Gastrocnemius medialis (tissue), 4 donors: ENCODE measurements at regions not wholly inside any gene's neighbourhood (a gene's known extent, or its start where the extent isn't known, plus 50 kb on each side); places are given as distances from the start of the nearest gene placed in this dataset.

Experiments used
- ATAC-seq, 2 donors: fragments of 150-250 bp; one replicate each; pipeline ENCODE4 v1.9.1; 2016
- DNase-seq, 2 donors: peaks; one replicate each; pipeline ENCODE4 v3.0.0-alpha.2; 2019
- H3K27ac ChIP-seq, 4 donors: fragments of 200-600 bp; sonication (generic); 1 replicate in 1 of 4; 2 replicates in 3 of 4; pipeline ENCODE4 v1.5.1; 2016 to 2018; ENCODE audit warnings: mild to moderate bottlenecking in 2 of 4, moderate library complexity in 1 of 4
- H3K27me3 ChIP-seq, 3 donors: fragments of 200-600 bp; sonication (generic) in 2 of 3; 1 replicate in 1 of 3; 2 replicates in 2 of 3; pipeline versions ENCODE4 v1.5.1 to v1.6.0; 2016 to 2019; ENCODE audit warnings: mild to moderate bottlenecking in 1 of 3, moderate library complexity in 1 of 3
- H3K36me3 ChIP-seq, 2 donors: fragments of 200-600 bp; sonication (generic) in 1 of 2; one replicate each; pipeline ENCODE4 v1.5.1; 2017 to 2018
- H3K4me1 ChIP-seq, 2 donors: fragments of 200-600 bp; sonication (generic) in 1 of 2; one replicate each; pipeline ENCODE4 v1.5.1; 2016 to 2017; ENCODE audit warnings: mild to moderate bottlenecking in 2 of 2
- H3K4me3 ChIP-seq, 4 donors: fragments of 200-600 bp; sonication (generic) in 3 of 4; 1 replicate in 1 of 4; 2 replicates in 3 of 4; pipeline ENCODE4 v1.5.1; 2016 to 2019; ENCODE audit warnings: mild to moderate bottlenecking in 2 of 4
- H3K9me3 ChIP-seq, 3 donors: fragments of 200-600 bp; sonication (generic) in 2 of 3; 1 replicate in 1 of 3; 2 replicates in 2 of 3; pipeline ENCODE4 v1.5.1; 2016 to 2019
- POLR2A ChIP-seq, 2 donors: fragments of 450-650 bp; IDR thresholded peaks; one replicate each; pipeline ENCODE4 v1.6.1; 2017; ENCODE audit warnings: antibody characterized with exemption in 2 of 2, mild to moderate bottlenecking in 2 of 2, moderate library complexity in 2 of 2
- in situ Hi-C, 4 donors: fragments of 200-750 bp; cut with MboI; loops; one replicate each; pipeline versions ENCODE4 v1.15.0 to v1.8.0; 2017; ENCODE audit warnings: low sequenced_read_pairs in 4 of 4
- intact Hi-C: fragments of 100-400 bp; cut with DNase I; formaldehyde crosslinking; loops from one replicate; pipeline ENCODE4 v1.15.1; 2023; ENCODE audit warnings: low total_unique reads
- TF ChIP-seq, protein P1 (sequence below), 5 experiments: fragments of 450-650 bp in 3 of 5; fragments of 200-600 bp in 2 of 5; sonication (generic) in 2 of 5; IDR thresholded peaks in 4 of 5; conservative IDR thresholded peaks in 1 of 5; 1 replicate in 4 of 5; 2 replicates in 1 of 5; pipeline ENCODE4 v1.5.1; 2016 to 2019; ENCODE audit warnings: antibody characterized with exemption in 5 of 5, mild to moderate bottlenecking in 3 of 5, moderate library complexity in 3 of 5

DNA sequence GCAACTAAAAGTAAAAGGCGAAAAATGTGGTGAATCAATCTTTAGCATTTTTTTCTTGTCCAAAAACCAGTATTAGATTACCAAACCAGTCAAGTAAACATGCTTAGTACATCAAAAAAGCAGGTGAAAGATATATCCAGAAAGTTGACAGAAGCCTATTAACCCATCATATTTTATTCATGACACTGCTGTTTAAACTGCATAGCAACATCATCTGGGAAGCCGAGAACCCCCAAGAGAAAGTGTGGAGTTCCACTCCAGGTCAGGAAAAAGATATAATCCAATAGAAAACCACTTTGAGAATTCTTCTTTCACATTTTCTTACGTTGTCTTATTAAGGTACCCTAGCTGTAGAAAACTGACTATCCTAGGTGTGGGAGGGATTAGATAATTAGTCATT is 466.8 kb upstream of the CDH8 start:
- no peak for ATAC-seq
- no peaks in the 10 kb centered on the region for H3K27me3 ChIP-seq
- H3K4me1 ChIP-seq: no peaks in the 10 kb centered on the region
- in situ Hi-C loops (no loop called here), intact Hi-C loops (no loop called here)
- H3K9me3 ChIP-seq: no peaks in the 10 kb centered on the region
- no peaks in the 10 kb centered on the region for H3K36me3 ChIP-seq
- H3K4me3 ChIP-seq: no peak overlapping the region
- H3K27ac ChIP-seq: no peak overlapping the region
- DNase-seq: no peak
- TF ChIP-seq, protein P1, sequence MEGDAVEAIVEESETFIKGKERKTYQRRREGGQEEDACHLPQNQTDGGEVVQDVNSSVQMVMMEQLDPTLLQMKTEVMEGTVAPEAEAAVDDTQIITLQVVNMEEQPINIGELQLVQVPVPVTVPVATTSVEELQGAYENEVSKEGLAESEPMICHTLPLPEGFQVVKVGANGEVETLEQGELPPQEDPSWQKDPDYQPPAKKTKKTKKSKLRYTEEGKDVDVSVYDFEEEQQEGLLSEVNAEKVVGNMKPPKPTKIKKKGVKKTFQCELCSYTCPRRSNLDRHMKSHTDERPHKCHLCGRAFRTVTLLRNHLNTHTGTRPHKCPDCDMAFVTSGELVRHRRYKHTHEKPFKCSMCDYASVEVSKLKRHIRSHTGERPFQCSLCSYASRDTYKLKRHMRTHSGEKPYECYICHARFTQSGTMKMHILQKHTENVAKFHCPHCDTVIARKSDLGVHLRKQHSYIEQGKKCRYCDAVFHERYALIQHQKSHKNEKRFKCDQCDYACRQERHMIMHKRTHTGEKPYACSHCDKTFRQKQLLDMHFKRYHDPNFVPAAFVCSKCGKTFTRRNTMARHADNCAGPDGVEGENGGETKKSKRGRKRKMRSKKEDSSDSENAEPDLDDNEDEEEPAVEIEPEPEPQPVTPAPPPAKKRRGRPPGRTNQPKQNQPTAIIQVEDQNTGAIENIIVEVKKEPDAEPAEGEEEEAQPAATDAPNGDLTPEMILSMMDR (IDR thresholded peaks at IDR 0.05 in 4 of 5, conservative IDR thresholded peaks at IDR 0.05 in 1 of 5): no peak
- no peak for TF ChIP-seq POLR2A (IDR thresholded peaks at IDR 0.05)

DNA sequence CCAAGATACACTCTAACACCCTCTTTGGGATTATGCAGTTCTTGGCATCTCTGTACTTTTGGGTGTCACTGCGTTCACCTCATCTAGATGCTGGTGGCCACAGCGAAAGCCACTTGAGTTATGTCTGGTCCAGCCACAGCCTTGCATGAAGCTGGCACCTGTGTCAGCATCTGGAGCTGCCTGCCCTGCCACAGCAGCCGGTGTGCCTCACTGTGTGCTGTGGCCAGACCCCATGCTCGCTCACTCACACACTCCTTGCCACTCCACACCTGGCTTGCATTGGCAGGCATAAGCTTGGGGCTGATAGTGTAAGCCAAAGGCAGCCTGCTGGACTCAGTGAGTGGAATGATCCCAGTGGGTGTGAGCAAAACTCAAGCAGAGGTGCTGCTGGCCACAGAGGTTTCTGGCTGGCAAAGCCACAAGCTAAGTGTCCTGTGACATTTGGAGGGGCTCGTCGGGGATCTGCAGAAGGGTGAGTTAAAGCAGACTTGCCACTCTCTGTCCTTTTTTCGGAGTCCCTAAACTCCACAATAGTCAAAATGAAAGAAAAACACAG is 442.7 kb upstream of the CDH8 start:
- no peaks in the 10 kb centered on the region for H3K9me3 ChIP-seq
- no peak for TF ChIP-seq POLR2A (IDR thresholded peaks at IDR 0.05)
- TF ChIP-seq, protein P1 (IDR thresholded peaks at IDR 0.05 in 4 of 5, conservative IDR thresholded peaks at IDR 0.05 in 1 of 5): no peak
- no peak overlapping the region for H3K4me3 ChIP-seq
- no peaks in the 10 kb centered on the region for H3K36me3 ChIP-seq
- no peaks in the 10 kb centered on the region for H3K4me1 ChIP-seq
- in situ Hi-C loops: no loop called here
- intact Hi-C loops: no loop called here
- no peaks in the 10 kb centered on the region for H3K27me3 ChIP-seq
- no peak overlapping the region for H3K27ac ChIP-seq
- ATAC-seq (no peak), DNase-seq (no peak)

DNA sequence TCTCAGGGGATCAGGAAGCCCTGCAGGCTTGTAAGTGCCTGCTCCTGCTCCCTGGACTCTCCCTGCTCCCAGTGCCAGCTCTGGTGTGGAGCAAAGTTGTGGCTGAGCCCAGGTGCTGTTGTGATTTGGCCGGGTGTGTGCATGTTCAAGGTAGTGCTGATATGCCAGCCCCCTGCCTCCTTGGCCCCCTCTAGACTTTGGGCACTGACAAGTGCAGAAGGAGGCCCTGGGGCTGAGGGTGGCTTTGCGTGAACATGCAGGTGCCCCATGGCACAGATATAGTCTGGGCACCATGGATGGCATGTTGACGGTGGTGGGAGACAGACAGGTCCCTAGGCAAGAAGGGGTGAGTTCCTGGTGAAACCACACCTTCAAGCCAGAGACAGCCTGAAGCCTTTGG is 441.6 kb upstream of the CDH8 start:
- no peaks in the 10 kb centered on the region for H3K27me3 ChIP-seq
- no peak overlapping the region for H3K4me3 ChIP-seq
- DNase-seq (no peak), ATAC-seq (no peak)
- H3K9me3 ChIP-seq: no peaks in the 10 kb centered on the region
- no peaks in the 10 kb centered on the region for H3K4me1 ChIP-seq
- TF ChIP-seq, protein P1 (IDR thresholded peaks at IDR 0.05 in 4 of 5, conservative IDR thresholded peaks at IDR 0.05 in 1 of 5): no peak
- no peak for TF ChIP-seq POLR2A (IDR thresholded peaks at IDR 0.05)
- H3K27ac ChIP-seq: no peak overlapping the region
- H3K36me3 ChIP-seq: no peaks in the 10 kb centered on the region
- in situ Hi-C loops: no loop called here
- intact Hi-C loops: no loop called here

DNA sequence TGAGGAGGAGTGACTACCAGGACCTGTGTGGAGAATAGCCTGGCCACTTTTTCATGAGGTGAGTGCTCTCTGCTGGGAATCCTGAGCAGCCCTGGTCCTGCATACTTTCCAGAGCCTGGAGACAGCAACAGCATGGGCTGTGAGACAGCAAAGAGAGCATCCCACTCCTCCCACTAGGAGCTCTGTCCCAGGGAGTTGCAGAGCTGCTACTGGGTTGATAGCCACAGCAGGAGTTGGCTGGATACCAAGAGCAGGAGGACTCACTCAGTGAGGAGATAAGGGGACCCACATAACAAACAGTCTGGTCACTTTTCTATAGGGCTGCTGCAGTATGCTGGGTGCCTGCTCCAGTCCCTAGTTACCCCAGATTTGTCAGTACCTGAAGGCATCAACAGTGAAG is 439.3 kb upstream of the CDH8 start:
- DNase-seq: no peak
- H3K27ac ChIP-seq: no peak overlapping the region
- no peaks in the 10 kb centered on the region for H3K9me3 ChIP-seq
- no peak overlapping the region for H3K4me3 ChIP-seq
- no peak for ATAC-seq
- no peaks in the 10 kb centered on the region for H3K4me1 ChIP-seq
- in situ Hi-C loops (no loop called here), intact Hi-C loops (no loop called here)
- no peaks in the 10 kb centered on the region for H3K36me3 ChIP-seq
- no peaks in the 10 kb centered on the region for H3K27me3 ChIP-seq
- TF ChIP-seq, protein P1 (IDR thresholded peaks at IDR 0.05 in 4 of 5, conservative IDR thresholded peaks at IDR 0.05 in 1 of 5): no peak
- no peak for TF ChIP-seq POLR2A (IDR thresholded peaks at IDR 0.05)

DNA sequence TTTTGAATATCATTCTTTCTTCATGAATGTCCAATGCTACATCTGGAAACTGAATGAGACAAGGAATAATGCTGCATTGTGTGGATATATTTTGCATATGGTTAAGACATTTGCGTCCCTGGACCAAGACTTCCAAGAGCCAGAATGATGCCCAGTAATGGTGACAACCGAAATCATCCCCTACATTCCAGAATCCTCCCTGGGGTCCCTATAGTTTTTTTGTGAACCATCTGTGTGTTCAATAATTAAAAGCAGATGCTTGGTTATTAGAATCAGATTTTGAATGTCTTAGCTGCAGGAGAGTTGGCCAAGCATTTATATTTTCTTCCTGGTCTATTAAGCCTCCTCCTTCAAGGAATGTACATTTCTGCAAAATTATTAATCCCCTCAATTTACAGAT is 426.7 kb upstream of the CDH8 start:
- H3K4me3 ChIP-seq: no peak overlapping the region
- H3K36me3 ChIP-seq: no peaks in the 10 kb centered on the region
- in situ Hi-C loops (no loop called here), intact Hi-C loops (no loop called here)
- H3K27ac ChIP-seq: no peak overlapping the region
- no peaks in the 10 kb centered on the region for H3K4me1 ChIP-seq
- ATAC-seq (no peak), DNase-seq (no peak)
- peaks cover 0 to 11% (median 0%) of the 10 kb centered on the region in 3 donors for H3K9me3 ChIP-seq
- no peak for TF ChIP-seq POLR2A (IDR thresholded peaks at IDR 0.05)
- TF ChIP-seq, protein P1 (IDR thresholded peaks at IDR 0.05 in 4 of 5, conservative IDR thresholded peaks at IDR 0.05 in 1 of 5): no peak
- no peaks in the 10 kb centered on the region for H3K27me3 ChIP-seq
